Muscle of arm (tissue), 1 donor: ENCODE measurements at regions not wholly inside any gene's neighbourhood (a gene's known extent, or its start where the extent isn't known, plus 50 kb on each side); places are given as distances from the start of the nearest gene placed in this dataset.

Experiments
- DNase-seq: peaks from one replicate; pipeline ENCODE4 v3.0.0-alpha.2; 2013

DNA sequence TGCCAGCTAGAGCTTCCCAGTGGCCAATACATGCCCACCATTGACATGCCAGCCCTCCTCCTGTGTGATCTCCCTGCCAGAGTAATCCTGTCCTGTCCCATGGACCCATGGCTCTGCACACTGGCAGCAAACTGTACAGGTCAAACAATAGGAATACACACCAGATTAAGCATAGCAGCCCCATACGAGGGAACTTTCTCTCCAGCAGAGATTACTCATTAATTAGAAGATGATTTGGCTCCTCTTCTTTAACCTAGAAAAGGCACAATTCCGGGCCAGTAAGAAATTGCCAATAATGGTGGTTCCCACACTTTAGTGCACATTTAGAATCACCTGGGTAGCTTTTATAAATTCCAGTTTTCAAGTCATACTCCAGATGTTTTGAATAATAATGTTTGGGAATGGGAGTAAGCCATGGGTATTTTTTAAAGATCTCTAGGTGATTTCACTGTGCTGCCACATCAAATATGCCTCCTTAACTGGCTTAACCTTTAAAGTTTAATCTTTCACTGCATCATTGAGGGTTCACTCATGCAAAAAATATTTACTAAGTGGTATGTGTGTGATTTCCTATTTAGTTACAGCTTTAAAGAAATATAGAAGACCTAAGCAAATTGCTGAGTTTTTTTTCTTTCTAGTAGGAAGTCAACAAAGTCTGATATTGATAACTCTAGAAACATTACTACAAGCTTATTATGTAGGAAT lies 277.6 kb upstream of the NWD2 start:
- no peak for DNase-seq

DNA sequence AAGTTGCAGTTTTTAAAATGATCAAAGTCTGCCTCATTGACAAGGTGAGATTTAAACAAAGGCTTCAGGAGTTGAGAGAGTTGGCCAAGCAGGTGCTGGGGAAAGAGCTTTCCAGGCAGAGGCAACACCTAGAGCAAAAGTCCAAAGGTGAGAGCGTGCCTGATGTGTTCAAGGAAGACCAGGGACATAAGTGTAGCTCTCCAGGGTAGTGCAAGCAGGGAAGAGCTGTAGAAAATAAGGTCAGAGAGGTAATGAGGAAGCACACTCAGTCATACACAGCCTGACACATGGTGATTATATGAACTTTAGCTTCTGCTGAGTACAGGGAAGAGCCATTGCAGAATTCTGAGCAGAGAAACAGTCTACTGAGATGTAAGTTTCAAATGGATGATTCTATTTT lies 265.0 kb upstream of the NWD2 start:
- no peak for DNase-seq

DNA sequence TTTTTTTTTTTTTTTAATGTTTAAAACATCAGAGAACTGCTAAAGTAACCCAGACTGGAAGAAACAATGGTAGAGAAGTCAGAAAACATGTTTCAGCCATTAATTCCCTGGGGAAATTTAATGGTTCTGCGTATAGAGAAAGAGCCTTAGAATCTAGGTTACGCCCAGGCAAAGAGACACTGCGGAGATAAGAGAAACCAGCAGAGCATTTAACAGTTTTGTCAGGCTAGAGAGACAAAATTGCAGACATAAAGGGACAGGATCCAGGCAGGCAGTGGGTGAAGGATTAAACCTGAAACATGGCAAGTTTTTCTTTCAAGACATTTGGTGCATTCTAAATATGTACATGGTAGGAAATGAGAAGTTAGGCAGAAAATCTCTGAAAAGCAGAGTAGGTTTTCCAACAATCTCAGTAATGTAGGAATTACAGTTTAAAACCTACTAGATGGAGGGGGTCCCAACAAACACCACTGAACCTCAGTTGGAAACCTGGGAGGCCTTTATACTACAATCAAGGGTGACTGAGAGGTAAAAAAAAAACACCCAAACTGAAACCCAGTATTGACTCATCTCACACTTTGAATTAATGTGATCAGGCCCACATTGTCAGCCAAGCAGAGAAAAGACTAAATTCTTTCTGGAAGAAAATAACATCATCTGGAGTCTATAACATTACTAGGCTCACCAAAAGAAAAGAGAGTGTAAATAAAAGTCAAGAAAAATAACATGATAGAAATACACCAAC lies 254.2 kb upstream of the NWD2 start:
- DNase-seq, result no peak

DNA sequence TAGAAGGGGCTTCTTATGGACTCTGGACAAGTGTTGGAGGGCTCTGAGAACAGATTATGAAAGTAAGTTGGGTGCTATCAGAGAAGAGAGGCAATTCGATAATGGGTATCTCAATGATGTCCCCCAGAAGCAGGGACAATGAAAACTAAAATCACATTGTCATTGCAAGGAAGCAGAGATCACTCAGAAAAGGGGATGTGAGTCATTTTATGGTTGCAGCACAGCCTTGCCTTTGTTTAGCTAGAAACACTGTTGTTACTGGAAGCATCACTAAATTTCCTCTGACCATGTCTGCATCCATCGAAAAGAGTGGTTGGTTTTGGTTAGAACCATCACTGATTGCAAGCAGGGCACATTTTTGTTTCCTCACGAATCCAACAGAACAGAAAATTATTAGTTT lies 246.8 kb upstream of the NWD2 start:
- no peak for DNase-seq

DNA sequence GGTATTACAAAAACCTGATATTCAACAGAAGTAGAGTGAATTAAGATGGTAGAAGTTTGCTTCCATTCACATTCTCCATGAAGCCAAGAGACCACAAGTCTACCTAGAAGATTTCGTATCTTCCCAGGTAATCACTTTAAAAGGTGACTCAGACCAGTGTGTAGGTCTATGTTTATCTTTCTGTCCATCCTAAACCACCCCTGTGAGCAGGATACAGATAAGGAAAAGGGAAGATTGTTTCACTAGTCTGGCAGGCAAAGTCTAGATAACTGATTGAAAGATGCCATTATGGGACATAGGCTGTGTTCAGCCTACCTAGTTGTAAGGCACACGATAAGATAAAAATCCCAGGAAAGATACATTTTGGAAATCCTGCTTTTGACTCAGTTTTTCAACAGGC lies 244.3 kb upstream of the NWD2 start:
- DNase-seq, result no peak

DNA sequence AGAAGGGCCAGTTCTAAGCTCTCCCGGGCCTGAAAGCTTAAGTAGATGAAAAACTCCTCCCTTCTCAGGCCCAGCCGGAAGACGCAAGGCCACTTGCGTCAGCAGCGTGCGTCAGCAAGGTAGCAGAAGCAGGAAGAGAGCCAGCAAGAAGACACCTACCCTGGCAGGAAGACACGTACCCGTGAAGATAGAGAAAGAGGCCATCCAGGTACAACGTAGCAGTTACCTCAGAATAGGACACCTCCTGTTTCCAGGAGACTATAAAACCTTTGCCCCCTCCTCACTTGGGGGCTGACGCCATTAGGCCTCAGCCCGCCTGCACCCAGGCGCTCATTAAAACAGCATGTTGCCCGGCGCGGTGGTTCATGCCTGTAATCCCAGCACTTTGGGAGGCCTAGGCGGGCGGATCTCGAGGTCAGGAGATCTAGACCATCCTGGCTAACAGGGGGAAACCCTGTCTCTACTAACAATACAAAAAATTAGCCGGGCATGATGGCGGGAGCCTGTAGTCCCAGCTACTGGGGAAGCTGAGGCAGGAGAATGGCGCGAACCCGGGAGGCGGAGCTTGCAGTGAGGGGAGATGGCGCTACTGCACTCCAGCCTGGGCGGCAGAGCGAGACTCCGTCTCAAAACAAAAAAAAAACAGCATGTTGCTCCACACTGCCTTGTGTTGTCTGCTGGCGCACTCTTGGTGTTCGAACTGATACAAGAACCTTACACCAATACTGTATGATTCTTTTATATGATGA lies 242.7 kb upstream of the NWD2 start:
- DNase-seq, result no peak

DNA sequence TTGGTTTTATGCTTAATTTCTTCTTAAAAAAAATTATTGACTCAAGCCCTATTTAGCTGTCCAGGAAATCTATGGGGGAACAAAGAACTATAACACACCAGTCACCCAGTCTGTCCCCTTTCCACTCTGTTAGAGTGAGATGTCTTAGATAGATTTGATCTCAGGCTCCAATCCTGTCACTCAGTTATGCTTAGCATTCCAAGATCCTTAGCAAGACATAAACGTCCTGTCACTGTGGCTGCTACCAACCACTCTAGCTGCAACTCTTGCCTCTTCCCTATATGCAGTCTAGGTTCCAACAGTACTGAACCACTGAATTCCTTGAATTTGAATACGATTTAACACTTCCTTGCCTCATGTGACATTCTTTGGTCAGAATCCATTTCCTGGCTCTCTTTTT lies 241.9 kb upstream of the NWD2 start:
- no peak for DNase-seq

DNA sequence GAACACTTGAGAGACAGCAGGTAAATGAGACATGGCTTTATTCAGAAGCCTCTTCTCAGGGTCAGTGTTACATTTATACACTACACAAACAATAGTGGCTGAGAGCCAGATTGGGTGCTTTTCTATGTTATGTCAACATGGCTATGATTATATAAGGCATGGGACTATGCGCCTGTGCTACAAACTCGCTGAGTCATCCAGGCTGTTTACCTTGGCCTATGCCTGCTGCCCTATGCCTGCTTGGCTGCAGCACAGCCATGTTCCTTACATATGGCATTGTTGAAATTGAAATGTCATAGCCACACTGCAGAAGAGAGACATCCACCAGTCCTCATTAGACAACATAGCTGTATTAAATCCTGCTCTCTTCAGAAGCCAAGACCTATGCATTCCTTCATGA lies 236.3 kb upstream of the NWD2 start:
- no peak for DNase-seq

DNA sequence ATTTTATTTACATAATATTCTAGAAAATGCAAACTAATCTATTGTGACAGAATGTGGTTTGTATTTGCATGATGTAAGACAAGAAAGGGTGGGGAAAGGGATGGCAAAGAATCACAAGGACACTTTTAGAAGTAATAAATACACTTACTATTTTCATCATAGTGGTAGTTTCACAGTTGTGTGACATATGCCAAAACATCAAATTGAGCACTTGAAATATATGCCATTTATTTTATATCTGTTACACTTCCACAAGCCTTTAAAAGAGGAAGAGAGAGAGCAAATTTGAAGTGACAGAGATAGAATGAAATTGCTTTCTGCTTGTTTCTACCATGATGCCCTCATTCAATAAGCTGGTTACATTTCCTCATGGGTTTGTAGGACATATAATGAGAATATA lies 230.0 kb upstream of the NWD2 start:
- DNase-seq, result no peak

DNA sequence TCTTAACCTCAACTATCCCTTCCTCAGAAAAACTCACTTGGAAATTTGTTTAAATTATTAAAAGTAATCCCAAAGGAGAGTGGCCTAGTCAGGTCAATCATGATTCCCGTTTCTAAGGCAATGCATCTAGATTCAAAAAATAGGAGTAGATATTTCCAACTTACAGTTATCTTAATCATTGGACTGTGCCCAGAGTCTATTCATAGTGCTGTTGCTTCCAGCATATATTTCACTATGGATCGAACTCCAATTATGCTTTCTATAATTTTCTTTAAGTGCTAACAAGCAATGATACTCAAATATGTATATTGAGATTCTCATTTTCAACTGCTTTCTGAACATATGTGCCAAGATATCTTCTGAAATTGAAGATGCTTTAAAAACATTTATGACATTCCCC lies 229.2 kb upstream of the NWD2 start:
- DNase-seq, result no peak

DNA sequence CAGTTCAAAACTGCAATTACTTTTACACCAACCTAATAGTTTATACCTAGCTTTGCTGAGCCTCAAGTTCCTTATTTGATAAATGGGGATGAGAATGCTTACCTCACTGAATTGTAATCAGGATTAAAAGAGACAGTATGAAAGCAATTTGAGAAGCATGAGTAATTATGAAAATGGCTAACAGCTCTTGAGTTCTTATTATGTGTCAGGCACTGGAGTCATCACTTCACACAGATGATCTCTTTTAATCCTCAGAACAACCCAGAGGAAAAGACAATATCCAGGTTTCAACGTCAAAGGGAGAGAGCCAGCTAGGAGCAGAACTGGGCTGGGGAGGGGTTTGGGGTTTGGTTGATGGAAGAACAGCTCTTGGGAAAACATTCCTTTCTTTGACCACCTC lies 221.0 kb upstream of the NWD2 start:
- no peak for DNase-seq

DNA sequence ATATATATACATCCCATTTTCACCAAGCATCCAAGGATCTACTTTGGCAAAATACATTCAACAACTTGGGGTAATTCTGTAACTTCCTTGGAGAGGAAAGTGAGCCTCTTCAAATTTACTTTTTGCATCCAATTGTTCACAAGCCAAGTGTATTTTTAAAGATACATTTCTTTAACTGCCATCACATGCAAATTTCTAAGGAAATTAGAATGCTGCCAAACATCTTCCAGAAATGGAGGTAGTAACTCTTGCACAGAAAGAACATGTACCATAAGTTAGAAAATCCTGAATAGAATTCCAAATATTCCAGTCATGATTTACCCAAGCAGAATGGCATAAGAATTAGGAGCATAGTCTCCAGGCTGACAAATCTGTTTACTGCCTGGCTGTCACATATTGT lies 220.5 kb upstream of the NWD2 start:
- DNase-seq, result no peak

DNA sequence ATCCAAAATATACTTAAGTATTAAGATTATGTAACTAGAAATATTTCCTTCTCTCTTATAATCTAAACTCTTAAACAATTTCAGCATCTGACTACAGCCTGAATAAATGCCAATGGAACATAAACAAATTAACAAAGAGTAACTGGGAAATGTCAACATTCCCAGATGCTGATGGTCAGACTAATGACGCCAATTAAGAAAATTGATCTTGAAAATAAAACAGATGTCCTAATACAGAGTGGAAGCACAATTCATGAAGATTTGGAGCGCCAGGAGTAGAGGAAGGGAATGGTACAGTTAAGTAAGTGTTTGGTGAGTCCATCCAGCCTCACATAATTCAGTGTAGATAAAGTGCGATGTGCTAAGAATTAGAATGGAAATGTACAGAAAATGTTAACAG lies 203.7 kb upstream of the NWD2 start:
- no peak for DNase-seq

DNA sequence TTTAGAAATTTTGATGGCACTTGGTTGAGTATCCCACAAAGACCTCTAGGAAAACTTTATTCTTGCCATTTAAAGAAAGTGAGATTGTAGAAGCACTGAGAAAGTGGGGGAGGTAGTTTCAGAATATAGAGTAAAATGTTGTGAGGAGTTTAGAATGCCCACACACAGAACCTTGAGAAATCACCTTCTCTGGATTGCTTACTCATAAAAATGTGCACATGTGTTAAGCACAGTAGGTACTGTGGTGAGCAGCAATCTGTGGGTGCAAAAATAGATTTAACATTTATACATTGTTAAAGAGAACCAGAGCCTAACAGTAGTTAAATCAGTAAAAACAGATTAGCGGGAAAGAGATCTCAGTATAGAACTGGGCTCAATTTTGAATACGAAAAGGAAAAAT lies 201.2 kb upstream of the NWD2 start:
- no peak for DNase-seq

DNA sequence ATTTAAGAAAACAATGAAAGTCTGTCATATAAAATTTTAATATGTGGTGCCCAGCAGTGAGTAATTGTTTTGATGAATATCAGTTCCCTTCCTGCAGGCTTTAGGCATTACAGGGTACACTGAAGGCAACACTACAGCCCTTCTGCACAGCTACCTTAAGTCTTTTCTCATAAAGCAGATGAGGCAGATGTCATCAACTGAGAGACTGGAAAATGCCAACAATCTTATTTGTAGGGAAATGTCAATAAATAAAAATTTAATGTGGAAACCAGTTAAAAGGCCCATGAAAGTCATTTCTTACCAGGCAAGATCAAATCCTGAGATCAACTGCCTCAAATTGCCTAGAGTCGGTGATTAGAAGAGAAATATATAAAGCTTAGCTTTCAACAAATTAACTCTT lies 193.4 kb upstream of the NWD2 start:
- DNase-seq, result no peak

DNA sequence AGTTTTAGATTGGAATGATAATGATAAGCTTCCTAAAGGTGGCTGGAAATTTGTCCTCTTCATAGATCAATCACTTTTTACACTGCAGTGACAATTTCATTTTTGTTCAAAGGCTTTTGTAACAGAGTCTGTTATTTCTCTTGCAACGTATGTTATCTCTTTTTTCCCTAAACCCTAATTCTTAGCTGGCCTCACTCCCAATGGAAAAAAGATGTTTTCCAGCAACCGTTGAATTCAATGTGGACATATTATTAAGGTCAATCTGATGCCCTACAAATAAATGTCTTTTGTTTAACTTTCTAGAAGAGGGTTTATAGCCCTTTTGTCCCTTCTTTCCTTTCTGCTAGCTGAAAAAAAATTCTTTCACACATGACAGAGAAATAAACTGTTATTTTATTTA lies 192.7 kb upstream of the NWD2 start:
- DNase-seq, result no peak

DNA sequence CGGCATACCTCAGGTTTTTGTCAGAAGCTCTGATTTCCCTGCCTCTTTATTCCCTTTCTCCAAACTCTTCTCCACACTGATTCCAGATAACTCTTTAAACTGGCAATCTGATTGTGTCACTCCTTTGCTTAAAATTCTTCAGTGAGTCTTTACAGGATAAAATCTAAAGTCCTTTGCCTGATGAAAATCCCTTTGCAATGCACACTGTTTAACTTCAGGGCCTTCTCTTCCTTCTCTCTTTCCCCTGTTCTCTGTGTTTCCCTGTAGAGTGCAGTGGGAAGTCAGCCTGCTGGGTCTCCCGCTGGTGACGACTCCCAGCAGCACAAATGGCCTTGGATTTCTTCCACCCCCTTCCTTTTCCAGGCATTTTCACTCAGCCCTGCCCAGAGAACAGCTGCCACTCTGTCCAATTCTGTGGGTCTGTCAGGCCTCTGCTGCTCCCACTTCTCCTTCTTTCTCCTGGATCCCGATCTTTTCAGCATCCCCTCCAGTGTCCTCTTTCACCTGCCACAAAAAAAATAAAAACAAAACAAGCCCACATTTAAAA lies 189.9 kb upstream of the NWD2 start:
- no peak for DNase-seq

DNA sequence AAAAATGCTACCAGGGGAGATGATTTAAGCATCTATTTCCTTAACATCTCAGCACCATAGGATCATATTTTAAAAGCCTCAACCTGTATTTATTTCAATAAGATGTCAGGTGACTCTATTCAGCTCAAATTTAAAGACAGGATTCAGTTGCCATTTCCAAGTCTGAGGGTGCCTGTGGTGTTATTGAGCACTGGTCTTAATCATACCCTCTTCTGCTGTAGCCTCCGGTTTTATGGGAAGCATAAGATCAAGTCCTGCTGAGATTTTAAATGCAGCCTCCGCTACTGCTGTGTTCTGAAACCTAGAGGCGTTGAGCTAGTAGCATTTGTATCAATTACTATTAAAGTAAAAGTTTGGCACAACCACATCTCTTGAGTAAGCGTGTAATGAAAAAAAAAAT lies 185.7 kb upstream of the NWD2 start:
- no peak for DNase-seq

DNA sequence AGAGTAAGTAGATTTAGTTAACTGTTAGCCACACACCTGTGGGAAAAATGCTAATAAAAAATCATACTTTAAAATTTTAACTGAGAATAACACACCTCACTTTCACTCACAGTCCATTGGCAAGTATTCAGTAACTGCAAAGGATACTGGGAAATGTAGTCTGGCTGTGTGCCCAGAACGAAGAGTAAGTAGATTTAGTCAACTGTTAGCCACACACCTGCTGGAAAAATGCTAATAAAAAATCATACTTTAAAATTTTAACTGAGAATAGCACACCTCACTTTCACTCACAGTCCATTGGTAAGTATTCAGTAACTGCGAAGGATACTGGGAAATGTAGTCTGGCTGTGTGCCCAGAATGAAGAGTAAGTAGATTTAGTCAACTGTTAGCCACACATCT lies 178.4 kb upstream of the NWD2 start:
- no peak for DNase-seq

DNA sequence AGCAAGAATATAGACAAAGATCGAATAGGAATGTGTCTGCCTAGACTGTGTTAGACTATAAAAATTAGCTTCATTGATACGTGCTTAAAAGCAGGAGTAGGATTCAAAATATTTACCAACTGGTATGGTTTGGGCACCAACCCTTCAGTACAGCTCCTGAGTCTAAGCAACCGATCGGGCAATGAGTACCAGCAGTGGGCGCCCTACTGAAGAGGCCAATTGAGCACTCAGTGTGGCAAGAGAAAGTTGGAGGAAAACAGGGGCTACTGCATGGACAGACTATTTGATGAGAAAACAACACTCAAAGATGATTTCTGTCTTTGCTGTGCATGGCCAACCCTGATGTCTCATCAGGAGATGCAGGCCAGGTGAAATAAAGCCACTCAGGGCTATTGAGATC lies 176.0 kb upstream of the NWD2 start:
- no peak for DNase-seq

DNA sequence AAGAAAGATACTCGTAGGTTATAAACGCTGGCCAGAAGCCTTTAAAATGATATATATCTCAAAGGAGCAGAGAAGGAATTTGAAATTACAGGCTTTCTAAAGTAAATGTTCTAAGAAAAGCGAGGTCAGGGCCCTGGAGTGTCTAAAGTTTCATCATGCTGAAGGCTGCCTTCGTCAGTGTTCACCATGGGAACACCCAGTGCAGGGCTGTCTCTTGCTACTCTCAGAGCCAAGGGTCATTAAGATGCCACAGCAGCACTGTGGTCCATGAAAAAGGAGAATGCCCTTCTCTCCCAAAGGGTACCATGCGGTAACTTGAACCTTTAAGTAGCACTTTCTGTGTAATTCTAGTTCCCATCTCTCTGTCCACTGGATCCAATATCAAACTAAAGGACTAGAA lies 174.5 kb upstream of the NWD2 start:
- no peak for DNase-seq

DNA sequence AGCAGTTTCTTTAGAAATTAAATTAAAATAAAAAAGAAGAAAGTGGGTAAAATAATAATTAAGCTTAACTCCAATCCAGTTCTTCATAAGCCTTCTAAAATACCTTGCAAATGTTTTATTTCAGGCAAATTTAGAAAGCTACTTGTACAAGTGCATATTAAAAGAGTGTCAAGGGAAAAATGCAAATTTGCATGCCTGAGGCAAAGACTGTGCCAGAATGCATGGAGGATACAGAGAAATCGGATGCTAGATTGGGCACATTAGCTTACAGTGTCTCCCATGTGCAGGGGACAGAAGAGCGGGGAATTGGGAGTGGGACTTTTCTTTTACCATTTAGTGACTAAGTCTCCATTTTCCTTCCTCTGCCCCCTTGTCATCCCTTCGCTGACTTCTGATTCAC lies 173.0 kb upstream of the NWD2 start:
- no peak for DNase-seq

DNA sequence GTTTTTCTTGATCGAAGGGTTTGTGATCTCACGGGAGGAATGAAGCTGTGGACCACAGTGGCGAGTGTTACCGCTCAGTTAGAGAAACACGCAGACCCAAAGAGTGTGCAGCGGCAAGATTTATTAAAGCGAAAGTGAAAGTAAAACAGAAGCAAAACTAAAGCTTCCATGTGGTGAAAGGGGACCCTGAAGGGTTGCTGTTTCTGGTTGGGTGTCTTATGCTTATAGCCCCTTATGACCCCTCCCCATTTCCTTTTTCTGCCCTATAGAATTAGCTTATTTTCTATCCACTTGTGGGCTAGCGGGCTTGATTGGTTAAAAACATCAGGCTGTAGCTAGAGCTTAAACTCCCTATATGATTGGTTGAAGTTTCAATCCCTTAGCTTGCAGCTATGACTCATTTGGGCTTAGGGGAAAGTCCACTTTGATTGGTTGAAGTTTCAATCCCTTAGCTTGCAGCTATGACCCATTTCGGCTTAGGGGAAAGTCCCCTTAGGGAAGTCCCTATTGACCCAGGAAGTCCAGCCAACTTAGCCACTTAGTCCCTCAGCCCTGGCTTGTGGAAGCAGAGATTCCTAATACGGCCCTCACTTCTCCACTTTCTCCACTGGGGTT lies 171.2 kb upstream of the NWD2 start:
- DNase-seq, result no peak
